Adrenal gland (tissue), 9 donors: ENCODE measurements at regions not wholly inside any gene's neighbourhood (a gene's known extent, or its start where the extent isn't known, plus 50 kb on each side); places are given as distances from the start of the nearest gene placed in this dataset.

Source experiments
- DNase-seq, 7 donors: peaks; one replicate each; pipeline ENCODE4 v3.0.0-alpha.2; 2019 to 2020
- H3K27ac ChIP-seq, 5 donors: fragments of 200-600 bp; sonication (generic) in 4 of 5; 1 replicate in 3 of 5; 2 replicates in 2 of 5; pipeline versions ENCODE4 v1.5.1 to v1.8.0; 2016 to 2020; ENCODE audit warnings: mild to moderate bottlenecking in 1 of 5
- H3K27me3 ChIP-seq: fragments of 200-600 bp; 2 replicates; pipeline ENCODE4 v1.8.0; 2021
- H3K36me3 ChIP-seq, 2 donors: fragments of 200-600 bp; replicated peaks in 1 of 2; 1 replicate in 1 of 2; 2 replicates in 1 of 2; pipeline versions ENCODE4 v1.5.1 to v1.8.0; 2018 to 2022
- H3K4me1 ChIP-seq, 2 donors: fragments of 200-600 bp; replicated peaks in 1 of 2; 1 replicate in 1 of 2; 2 replicates in 1 of 2; pipeline versions ENCODE4 v1.5.1 to v1.8.0; 2018 to 2021
- H3K4me3 ChIP-seq, 4 donors: fragments of 200-600 bp; sonication (generic) in 3 of 4; one replicate each; pipeline ENCODE4 v1.5.1; 2016 to 2018
- H3K9me3 ChIP-seq, 3 donors: fragments of 200-600 bp; sonication (generic) in 1 of 3; replicated peaks in 1 of 3; 1 replicate in 2 of 3; 2 replicates in 1 of 3; pipeline versions ENCODE4 v1.5.1 to v1.8.0; 2016 to 2021
- POLR2A ChIP-seq, 2 donors: fragments of 450-650 bp; IDR thresholded peaks; one replicate each; pipeline ENCODE4 v1.6.1; 2017; ENCODE audit warnings: antibody characterized with exemption in 2 of 2, mild to moderate bottlenecking in 2 of 2, moderate library complexity in 1 of 2
- WGBS, 4 donors: extraction: QIAGEN DNeasy Blood & Tissue Kit in 2 of 4; methylation state at CpG; one replicate each; pipeline versions ENCODE4 v1.1.5 to v1.1.7; 2013 to 2017; 5-methylcytosine and 5-hydroxymethylcytosine counted together
- intact Hi-C, 2 donors: fragments of 100-400 bp; cut with DNase I; formaldehyde crosslinking; loops; one replicate each; pipeline versions ENCODE4 v1.14.1 to v1.15.0; 2022 to 2023
- TF ChIP-seq, protein P1 (sequence below), 6 experiments: fragments of 450-650 bp in 4 of 6; fragments of 200-600 bp in 2 of 6; sonication (generic) in 1 of 6; IDR thresholded peaks; 1 replicate in 5 of 6; 2 replicates in 1 of 6; pipeline versions ENCODE4 v1.5.1 to v1.8.0; 2016 to 2021; ENCODE audit warnings: antibody characterized with exemption in 6 of 6, mild to moderate bottlenecking in 2 of 6, moderate library complexity in 1 of 6
- donor health status: healthy with polysubstance abuse.
- donor health status: Bipolar disorder and iron deficiency.
- donor health status: DM: yes; HTN: yes; CAD: no.
- donor health status: DM: no; HTN: no; CAD: no.
- donor health status: DM: no; HTN: no; CAD: no.

DNA sequence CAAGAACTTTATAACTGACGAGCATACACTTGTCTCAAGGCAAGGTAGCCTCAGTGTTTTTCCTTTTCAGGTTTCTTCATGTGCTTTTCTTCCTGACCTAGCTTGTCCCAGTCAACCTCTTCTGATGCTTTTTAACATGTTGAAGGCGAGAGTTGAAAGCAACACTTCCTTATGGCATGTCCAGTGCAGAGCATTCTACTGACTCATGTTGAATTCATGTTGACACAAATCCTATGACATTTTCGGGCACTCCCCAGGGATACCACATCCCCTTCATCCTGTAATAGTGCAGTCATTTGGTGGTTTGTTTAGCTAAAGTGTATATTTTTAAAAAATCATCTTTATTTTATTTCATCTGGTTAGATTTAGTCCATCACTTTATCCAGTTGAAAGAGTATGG lies 75.9 kb upstream of the CBLB start:
- no peak for DNase-seq
- H3K4me3 ChIP-seq: no peak overlapping the region
- H3K4me1 ChIP-seq: no peaks in the 10 kb centered on the region
- no peaks in the 10 kb centered on the region for H3K36me3 ChIP-seq
- H3K9me3 ChIP-seq: peaks cover 0 to 6% (median 0%) of the 10 kb centered on the region in 3 donors
- intact Hi-C loops: no loop called here
- no peak for TF ChIP-seq POLR2A (IDR thresholded peaks at IDR 0.05)
- TF ChIP-seq, protein P1, sequence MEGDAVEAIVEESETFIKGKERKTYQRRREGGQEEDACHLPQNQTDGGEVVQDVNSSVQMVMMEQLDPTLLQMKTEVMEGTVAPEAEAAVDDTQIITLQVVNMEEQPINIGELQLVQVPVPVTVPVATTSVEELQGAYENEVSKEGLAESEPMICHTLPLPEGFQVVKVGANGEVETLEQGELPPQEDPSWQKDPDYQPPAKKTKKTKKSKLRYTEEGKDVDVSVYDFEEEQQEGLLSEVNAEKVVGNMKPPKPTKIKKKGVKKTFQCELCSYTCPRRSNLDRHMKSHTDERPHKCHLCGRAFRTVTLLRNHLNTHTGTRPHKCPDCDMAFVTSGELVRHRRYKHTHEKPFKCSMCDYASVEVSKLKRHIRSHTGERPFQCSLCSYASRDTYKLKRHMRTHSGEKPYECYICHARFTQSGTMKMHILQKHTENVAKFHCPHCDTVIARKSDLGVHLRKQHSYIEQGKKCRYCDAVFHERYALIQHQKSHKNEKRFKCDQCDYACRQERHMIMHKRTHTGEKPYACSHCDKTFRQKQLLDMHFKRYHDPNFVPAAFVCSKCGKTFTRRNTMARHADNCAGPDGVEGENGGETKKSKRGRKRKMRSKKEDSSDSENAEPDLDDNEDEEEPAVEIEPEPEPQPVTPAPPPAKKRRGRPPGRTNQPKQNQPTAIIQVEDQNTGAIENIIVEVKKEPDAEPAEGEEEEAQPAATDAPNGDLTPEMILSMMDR (IDR thresholded peaks at IDR 0.05): no peak
- no peak overlapping the region for H3K27ac ChIP-seq
- no peaks in the 10 kb centered on the region for H3K27me3 ChIP-seq
- WGBS, 4 donors: 89 to 92% (median 92%) methylated on average over 3 of the region's 3 CpGs

DNA sequence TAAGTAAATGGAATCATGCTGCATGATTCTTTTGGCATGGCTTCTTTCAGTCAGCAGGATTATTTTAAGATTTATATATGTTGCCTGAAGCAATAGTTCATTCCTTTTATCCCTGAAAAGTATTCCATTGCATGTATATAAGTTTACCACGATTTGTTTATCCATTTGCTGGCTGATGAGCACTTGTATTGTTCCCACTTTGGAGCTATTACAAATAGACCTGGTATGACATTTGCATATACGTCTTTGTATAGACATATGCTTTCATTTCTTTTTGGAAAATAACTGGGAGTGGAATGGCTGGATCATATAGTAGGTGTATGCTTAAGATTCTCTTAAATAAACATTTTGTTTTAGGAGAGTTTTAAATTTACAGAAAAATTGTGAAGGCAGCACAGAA lies 79.3 kb upstream of the CBLB start:
- Histone ChIP-seq H3K27ac (no peak overlapping the region), H3K4me1 (no peaks in the 10 kb centered on the region), H3K27me3 (no peaks in the 10 kb centered on the region), H3K9me3 (no peaks in the 10 kb centered on the region), H3K36me3 (no peaks in the 10 kb centered on the region), H3K4me3 (no peak overlapping the region)
- intact Hi-C loops: no loop called here
- no peak for TF ChIP-seq POLR2A (IDR thresholded peaks at IDR 0.05)
- TF ChIP-seq, protein P1 (IDR thresholded peaks at IDR 0.05): no peak
- WGBS, 4 donors: 84 to 92% (median 87%) methylated on average over 2 of the region's 2 CpGs
- no peak for DNase-seq

DNA sequence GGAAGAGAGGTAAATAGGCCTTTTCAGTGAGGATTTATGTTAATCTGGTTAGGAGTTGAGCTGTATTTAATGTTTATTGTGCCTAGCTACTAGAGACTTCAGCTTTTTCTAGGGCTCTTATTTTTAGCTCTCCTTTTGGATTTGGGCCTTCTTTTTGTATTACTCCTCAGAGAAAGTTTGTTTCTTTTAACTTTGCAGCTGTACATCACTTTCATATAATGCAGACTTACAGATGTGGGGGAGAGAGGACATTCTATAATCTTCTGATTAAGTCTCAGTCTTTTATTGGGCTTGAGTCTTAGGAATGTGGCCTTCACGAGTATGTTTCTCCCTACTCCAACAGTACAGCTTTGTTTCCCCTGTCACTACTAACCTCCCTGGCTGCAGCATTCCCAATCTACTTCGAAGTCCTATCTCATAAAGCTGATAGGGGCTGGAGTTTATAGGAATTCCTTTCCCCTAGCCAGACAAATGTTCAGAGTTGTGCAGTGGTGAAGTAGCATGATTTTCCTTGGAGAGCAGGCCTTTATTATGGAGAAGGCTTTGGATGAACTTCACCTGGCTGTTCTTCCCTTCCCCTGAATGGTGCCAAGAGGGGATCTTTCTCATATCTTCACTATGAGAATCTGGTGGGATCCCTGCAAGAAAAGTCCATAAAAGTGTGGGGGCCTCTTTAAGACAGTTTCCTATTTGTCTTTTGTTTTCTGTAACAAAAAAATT lies 82.2 kb upstream of the CBLB start:
- Histone ChIP-seq H3K4me3 (no peak overlapping the region), H3K4me1 (no peaks in the 10 kb centered on the region), H3K36me3 (no peaks in the 10 kb centered on the region), H3K27me3 (no peaks in the 10 kb centered on the region), H3K27ac (no peak overlapping the region), H3K9me3 (no peaks in the 10 kb centered on the region)
- no peak for TF ChIP-seq POLR2A (IDR thresholded peaks at IDR 0.05)
- TF ChIP-seq, protein P1 (IDR thresholded peaks at IDR 0.05): no peak
- DNase-seq: no peak
- intact Hi-C loops: no loop called here
- WGBS, 4 donors: 44 to 75% (median 63%) methylated on average over 2 of the region's 2 CpGs

DNA sequence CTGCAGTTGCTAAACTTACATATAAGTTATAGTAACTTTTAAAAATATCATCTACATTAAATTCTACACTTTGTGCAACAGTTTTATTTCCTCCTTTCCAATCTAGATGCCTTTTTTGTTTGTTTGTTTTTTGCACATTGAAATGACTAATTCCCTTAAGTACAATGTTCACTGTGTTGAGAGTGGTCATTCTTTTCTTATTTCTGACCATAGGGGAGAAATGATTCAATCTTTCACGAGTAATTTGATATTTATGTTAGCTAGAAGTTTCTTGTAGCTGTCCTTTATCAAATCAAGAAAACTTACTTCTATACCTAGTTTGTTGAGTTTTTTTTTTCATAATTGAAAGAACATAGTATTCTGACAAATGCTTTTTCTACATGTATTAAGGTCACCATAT lies 85.0 kb upstream of the CBLB start:
- H3K36me3 ChIP-seq: no peaks in the 10 kb centered on the region
- no peaks in the 10 kb centered on the region for H3K27me3 ChIP-seq
- no peak overlapping the region for H3K27ac ChIP-seq
- TF ChIP-seq, protein P1 (IDR thresholded peaks at IDR 0.05): no peak
- TF ChIP-seq POLR2A (IDR thresholded peaks at IDR 0.05): no peak
- DNase-seq: no peak
- H3K9me3 ChIP-seq: no peaks in the 10 kb centered on the region
- H3K4me1 ChIP-seq: no peaks in the 10 kb centered on the region
- intact Hi-C loops: no loop called here
- WGBS, 4 donors: 83 to 97% (median 89%) methylated on average over 1 of the region's 1 CpG
- no peak overlapping the region for H3K4me3 ChIP-seq
